ENCODE measurements at regions not wholly inside any gene's neighbourhood (a gene's known extent, or its start where the extent isn't known, plus 50 kb on each side); places are given as distances from the start of the nearest gene placed in this dataset.

GRCh38 chr9:118395415-118395814 lies 691.2 kb downstream of the TLR4 start:
- Histone ChIP-seq H3K9me3 (no peaks in the 10 kb centered on the region), H3K4me3 (no peak overlapping the region), H3K27ac (no peak overlapping the region), H3K36me3 (no peaks in the 10 kb centered on the region), H3K4me1 (no peaks in the 10 kb centered on the region), H3K27me3 (no peaks in the 10 kb centered on the region)
- FAIRE-seq (no peak), ATAC-seq (no peak), DNase-seq (no peak)
- intact Hi-C loops (cut with DNase I), result no loop called here
- TF ChIP-seq CTCF (IDR thresholded peaks at IDR 0.05), result no peak
- 62 to 73% methylated on average over 2 of the region's 2 CpGs for WGBS, 2 donors

GRCh38 chr9:118401546-118401945 lies 697.3 kb downstream of the TLR4 start:
- no peak for DNase-seq
- TF ChIP-seq CTCF (IDR thresholded peaks at IDR 0.05), result no peak
- Histone ChIP-seq H3K27ac (no peak overlapping the region), H3K36me3 (no peaks in the 10 kb centered on the region), H3K4me3 (no peak overlapping the region), H3K4me1 (no peaks in the 10 kb centered on the region), H3K9me3 (no peaks in the 10 kb centered on the region), H3K27me3 (no peaks in the 10 kb centered on the region)
- ATAC-seq, result no peak
- no peak for FAIRE-seq
- intact Hi-C loops (cut with DNase I), result no loop called here
- WGBS, 2 donors, result 8 to 13% methylated on average over 1 of the region's 1 CpG

GRCh38 chr9:118414676-118415075 lies 710.5 kb downstream of the TLR4 start:
- Histone ChIP-seq H3K4me3 (no peak overlapping the region), H3K36me3 (no peaks in the 10 kb centered on the region), H3K27me3 (no peaks in the 10 kb centered on the region), H3K9me3 (no peaks in the 10 kb centered on the region), H3K4me1 (no peaks in the 10 kb centered on the region), H3K27ac (no peak overlapping the region)
- TF ChIP-seq CTCF (IDR thresholded peaks at IDR 0.05), result no peak
- WGBS, 2 donors, result 36 to 37% methylated on average over 2 of the region's 2 CpGs
- FAIRE-seq (no peak), DNase-seq (no peak), ATAC-seq (no peak)
- intact Hi-C loops (cut with DNase I), result no loop called here

- no peaks in the 10 kb centered on the region for H3K36me3 ChIP-seq
- no peak overlapping the region for H3K27ac ChIP-seq
- peak in 2 of 4 donors; percentile 55 to 62 for ATAC-seq
- no peaks in the 10 kb centered on the region for H3K27me3 ChIP-seq
- TF ChIP-seq CTCF (IDR thresholded peaks at IDR 0.05), result no peak
- no peak for DNase-seq
- no peaks in the 10 kb centered on the region for H3K4me1 ChIP-seq
- intact Hi-C loops (cut with DNase I), result no loop called here
- no peak overlapping the region for H3K4me3 ChIP-seq
- whole genome bisulfite sequencing, 2 donors, result 41 to 51% methylated on average over 2 of the region's 2 CpGs
- FAIRE-seq, result no peak
- no peaks in the 10 kb centered on the region for H3K9me3 ChIP-seq
Observed at GRCh38 chr9:118418887-118419565, 714.8 kb downstream of the TLR4 start.

GRCh38 chr9:118419676-118420075 lies 715.5 kb downstream of the TLR4 start:
- Histone ChIP-seq H3K36me3 (no peaks in the 10 kb centered on the region), H3K4me3 (no peak overlapping the region), H3K9me3 (no peaks in the 10 kb centered on the region), H3K4me1 (no peaks in the 10 kb centered on the region), H3K27me3 (no peaks in the 10 kb centered on the region), H3K27ac (no peak overlapping the region)
- FAIRE-seq (no peak), ATAC-seq (no peak), DNase-seq (no peak)
- TF ChIP-seq CTCF (IDR thresholded peaks at IDR 0.05), result no peak
- intact Hi-C loops (cut with DNase I), result no loop called here
- 60 to 86% methylated on average over 1 of the region's 1 CpG for WGBS, 2 donors
